ENCODE measurements at regions not wholly inside any gene's neighbourhood (a gene's known extent, or its start where the extent isn't known, plus 50 kb on each side); places are given as distances from the start of the nearest gene placed in this dataset.

DNA sequence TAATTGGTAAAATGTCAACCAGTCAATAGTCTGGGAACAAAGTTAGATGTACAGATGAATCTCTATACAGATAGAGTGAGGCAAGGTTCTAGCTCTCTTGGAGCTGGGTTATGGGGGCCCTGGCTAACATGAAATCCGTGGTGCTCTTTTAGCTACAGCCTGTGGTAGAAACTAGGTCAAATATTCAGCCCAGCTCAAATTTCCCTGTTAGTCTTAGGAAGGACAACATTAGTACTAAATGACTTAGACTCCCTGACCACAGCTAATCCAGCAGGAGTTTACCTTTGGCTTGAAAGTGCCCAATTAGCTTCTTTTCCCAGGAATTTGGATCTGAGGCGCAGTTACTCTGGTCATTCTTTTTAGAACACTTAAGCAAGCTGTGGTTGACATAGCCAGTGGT lies 170.5 kb downstream of the DMRTA1 start:
- Mint-ChIP-seq H3K36me3 (no peaks in the 10 kb centered on the region), H3K27ac (no peak overlapping the region), H3K4me3 (no peak overlapping the region), H3K9me3 (no peaks in the 10 kb centered on the region), H3K4me1 (ENCODE audit: unreplicated experiment) (no peaks in the 10 kb centered on the region), H3K27me3 (peaks cover 3% of the 10 kb centered on the region)
- TF ChIP-seq, protein P1, sequence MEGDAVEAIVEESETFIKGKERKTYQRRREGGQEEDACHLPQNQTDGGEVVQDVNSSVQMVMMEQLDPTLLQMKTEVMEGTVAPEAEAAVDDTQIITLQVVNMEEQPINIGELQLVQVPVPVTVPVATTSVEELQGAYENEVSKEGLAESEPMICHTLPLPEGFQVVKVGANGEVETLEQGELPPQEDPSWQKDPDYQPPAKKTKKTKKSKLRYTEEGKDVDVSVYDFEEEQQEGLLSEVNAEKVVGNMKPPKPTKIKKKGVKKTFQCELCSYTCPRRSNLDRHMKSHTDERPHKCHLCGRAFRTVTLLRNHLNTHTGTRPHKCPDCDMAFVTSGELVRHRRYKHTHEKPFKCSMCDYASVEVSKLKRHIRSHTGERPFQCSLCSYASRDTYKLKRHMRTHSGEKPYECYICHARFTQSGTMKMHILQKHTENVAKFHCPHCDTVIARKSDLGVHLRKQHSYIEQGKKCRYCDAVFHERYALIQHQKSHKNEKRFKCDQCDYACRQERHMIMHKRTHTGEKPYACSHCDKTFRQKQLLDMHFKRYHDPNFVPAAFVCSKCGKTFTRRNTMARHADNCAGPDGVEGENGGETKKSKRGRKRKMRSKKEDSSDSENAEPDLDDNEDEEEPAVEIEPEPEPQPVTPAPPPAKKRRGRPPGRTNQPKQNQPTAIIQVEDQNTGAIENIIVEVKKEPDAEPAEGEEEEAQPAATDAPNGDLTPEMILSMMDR (conservative IDR thresholded peaks at IDR 0.05): no peak
- no peak for DNase-seq (ENCODE audit: extremely low spot score, unreplicated experiment)

DNA sequence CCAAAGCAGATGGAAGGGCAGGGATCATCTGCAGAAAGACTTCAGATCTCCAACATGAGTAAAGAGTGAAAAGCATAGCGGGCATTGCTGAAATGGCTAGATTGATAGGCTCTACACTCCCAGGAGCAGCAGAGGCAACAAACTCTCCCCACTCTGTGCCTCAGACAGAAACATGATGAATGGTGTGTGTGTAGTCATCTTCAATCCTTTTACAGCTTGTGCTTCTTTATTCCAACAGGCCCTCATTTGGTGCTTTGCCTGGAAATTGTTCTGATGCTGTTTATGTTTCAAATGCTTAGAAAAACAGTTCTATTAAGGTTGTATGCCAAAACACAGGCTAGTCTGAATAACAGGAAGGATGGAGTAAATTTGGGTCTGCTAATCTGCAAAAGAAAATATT lies 176.2 kb downstream of the DMRTA1 start:
- H3K4me3 Mint-ChIP-seq: no peak overlapping the region
- no peak overlapping the region for H3K27ac Mint-ChIP-seq
- H3K36me3 Mint-ChIP-seq: no peaks in the 10 kb centered on the region
- no peak for DNase-seq (ENCODE audit: extremely low spot score, unreplicated experiment)
- TF ChIP-seq, protein P1 (conservative IDR thresholded peaks at IDR 0.05): no peak
- peaks cover 8% of the 10 kb centered on the region for H3K4me1 Mint-ChIP-seq (ENCODE audit: unreplicated experiment)
- H3K27me3 Mint-ChIP-seq: peaks cover 3% of the 10 kb centered on the region
- H3K9me3 Mint-ChIP-seq: no peaks in the 10 kb centered on the region

DNA sequence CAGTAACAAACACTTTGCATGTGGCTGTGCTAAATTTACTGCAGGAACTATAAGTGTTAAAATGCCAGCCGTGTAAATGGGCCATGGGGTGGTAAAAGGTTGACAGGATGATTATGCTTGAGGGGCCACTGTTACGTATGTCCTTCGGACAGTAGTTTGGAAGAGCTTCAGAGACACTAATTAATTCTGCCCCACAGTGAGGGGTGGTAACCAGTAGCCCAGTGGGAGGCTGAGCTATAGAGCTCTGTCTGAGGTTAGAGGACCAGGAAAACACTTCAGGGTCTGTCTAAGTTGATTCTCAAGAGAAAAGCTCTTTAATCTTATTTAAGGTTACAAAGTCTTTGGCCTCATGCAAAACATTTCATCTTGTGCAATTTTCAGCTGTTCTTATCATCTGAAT lies 176.6 kb downstream of the DMRTA1 start:
- TF ChIP-seq, protein P1 (conservative IDR thresholded peaks at IDR 0.05): no peak
- H3K36me3 Mint-ChIP-seq: no peaks in the 10 kb centered on the region
- no peak overlapping the region for H3K4me3 Mint-ChIP-seq
- no peaks in the 10 kb centered on the region for H3K9me3 Mint-ChIP-seq
- no peak for DNase-seq (ENCODE audit: extremely low spot score, unreplicated experiment)
- peaks cover 8% of the 10 kb centered on the region for H3K4me1 Mint-ChIP-seq (ENCODE audit: unreplicated experiment)
- H3K27me3 Mint-ChIP-seq: peaks cover 3% of the 10 kb centered on the region
- H3K27ac Mint-ChIP-seq: no peak overlapping the region

DNA sequence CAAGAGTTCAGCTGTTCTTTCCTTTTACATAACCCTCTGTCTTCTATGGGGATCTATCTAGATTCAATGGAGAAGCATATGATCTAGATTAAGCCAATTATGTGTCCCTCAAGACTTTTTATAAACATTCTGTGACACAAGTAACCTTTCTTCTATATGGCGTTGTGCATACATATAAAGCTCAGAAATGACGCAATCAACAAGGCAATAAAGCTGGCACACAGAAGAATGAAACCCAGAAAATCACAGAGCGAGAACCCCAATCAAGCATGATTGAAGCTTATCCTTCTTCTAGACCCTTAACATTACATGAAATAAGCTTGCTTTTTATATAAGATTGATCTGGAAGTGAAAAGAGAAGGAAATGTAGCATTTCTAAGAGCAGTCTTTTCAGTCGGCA lies 178.9 kb downstream of the DMRTA1 start:
- Mint-ChIP-seq H3K9me3 (no peaks in the 10 kb centered on the region), H3K27ac (no peak overlapping the region), H3K4me3 (no peak overlapping the region), H3K4me1 (ENCODE audit: unreplicated experiment) (peaks cover 8% of the 10 kb centered on the region), H3K36me3 (no peaks in the 10 kb centered on the region), H3K27me3 (no peaks in the 10 kb centered on the region)
- DNase-seq (ENCODE audit: extremely low spot score, unreplicated experiment): no peak
- TF ChIP-seq, protein P1 (conservative IDR thresholded peaks at IDR 0.05): no peak

DNA sequence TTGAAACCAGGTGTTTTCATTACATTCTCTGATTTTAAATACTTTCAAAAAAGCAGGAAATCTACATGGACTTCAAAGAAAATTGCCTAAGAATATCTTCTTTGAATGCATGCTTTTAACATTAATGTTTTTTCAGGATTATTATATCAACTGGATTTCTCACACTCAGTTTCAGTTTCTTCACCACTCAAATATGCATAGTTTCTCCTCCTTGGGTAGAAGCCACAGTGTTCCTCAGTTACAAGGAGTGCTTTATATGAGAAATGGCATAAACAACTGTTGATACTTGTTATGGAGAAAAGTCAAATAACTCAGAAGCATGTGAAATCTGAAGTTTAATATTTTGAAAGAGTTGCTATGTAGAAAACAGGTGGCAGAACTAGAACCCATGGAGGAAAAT lies 196.9 kb downstream of the DMRTA1 start:
- Mint-ChIP-seq H3K36me3 (no peaks in the 10 kb centered on the region), H3K4me1 (ENCODE audit: unreplicated experiment) (no peaks in the 10 kb centered on the region), H3K27me3 (no peaks in the 10 kb centered on the region), H3K27ac (no peak overlapping the region), H3K4me3 (no peak overlapping the region), H3K9me3 (no peaks in the 10 kb centered on the region)
- TF ChIP-seq, protein P1 (conservative IDR thresholded peaks at IDR 0.05): no peak
- no peak for DNase-seq (ENCODE audit: extremely low spot score, unreplicated experiment)

DNA sequence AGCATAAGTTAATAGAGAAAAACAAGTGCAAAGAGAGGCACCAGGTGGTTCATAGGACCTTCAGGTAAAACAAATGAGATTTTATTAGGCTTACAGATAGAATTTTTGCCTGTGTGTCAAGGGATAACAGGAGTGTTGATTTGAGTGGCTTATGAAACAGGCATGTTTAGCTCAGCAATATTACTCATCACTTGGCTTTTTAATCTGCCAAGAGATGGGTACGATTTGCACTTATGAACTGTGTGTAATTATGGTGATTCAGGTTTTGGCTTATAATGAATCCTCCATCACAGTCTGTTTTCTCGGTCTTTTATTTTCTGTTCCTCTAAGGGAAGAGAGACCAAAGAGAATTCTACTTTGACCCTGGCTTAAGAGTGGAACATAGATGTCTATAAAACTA lies 199.3 kb downstream of the DMRTA1 start:
- H3K4me3 Mint-ChIP-seq: no peak overlapping the region
- no peaks in the 10 kb centered on the region for H3K27me3 Mint-ChIP-seq
- DNase-seq (ENCODE audit: extremely low spot score, unreplicated experiment): no peak
- TF ChIP-seq, protein P1 (conservative IDR thresholded peaks at IDR 0.05): no peak
- no peaks in the 10 kb centered on the region for H3K9me3 Mint-ChIP-seq
- no peak overlapping the region for H3K27ac Mint-ChIP-seq
- no peaks in the 10 kb centered on the region for H3K4me1 Mint-ChIP-seq (ENCODE audit: unreplicated experiment)
- H3K36me3 Mint-ChIP-seq: no peaks in the 10 kb centered on the region

Data from type B pancreatic cell (in vitro differentiated cells).